Liver (tissue), 8 donors: ENCODE measurements at regions not wholly inside any gene's neighbourhood (a gene's known extent, or its start where the extent isn't known, plus 50 kb on each side); places are given as distances from the start of the nearest gene placed in this dataset.

Experiments used
- DNase-seq: peaks from one replicate; pipeline ENCODE4 v3.0.0-alpha.2; 2017; ENCODE audit warnings: low spot score
- H3K27ac ChIP-seq, 2 donors: one replicate each; pipeline ENCODE4 v1.7.0; 2013; ENCODE audit warnings: inconsistent platforms in 2 of 2, low read length in 2 of 2, control low read depth in 1 of 2, low read depth in 1 of 2, mild to moderate bottlenecking in 1 of 2
- H3K27me3 ChIP-seq, 4 donors: one replicate each; pipeline versions ENCODE4 v1.6.1 to v1.7.0; 2013; ENCODE audit warnings: low read length in 3 of 4, inconsistent platforms in 1 of 4, mild to moderate bottlenecking in 1 of 4, moderate library complexity in 1 of 4; ENCODE audit not compliant: control insufficient read depth in 4 of 4, insufficient read depth in 4 of 4
- H3K36me3 ChIP-seq, 4 donors: one replicate each; pipeline versions ENCODE4 v1.6.1 to v1.7.0; 2013; ENCODE audit warnings: low read length in 3 of 4, mild to moderate bottlenecking in 3 of 4, low read depth in 1 of 4, moderate library complexity in 1 of 4; ENCODE audit not compliant: control insufficient read depth in 4 of 4, insufficient read depth in 3 of 4
- H3K4me1 ChIP-seq, 4 donors: one replicate each; pipeline versions ENCODE4 v1.6.1 to v1.7.0; 2013; ENCODE audit warnings: low read length in 3 of 4, mild to moderate bottlenecking in 3 of 4, moderate library complexity in 1 of 4; ENCODE audit not compliant: control insufficient read depth in 4 of 4, insufficient read depth in 4 of 4
- H3K4me3 ChIP-seq, 3 donors: one replicate each; pipeline versions ENCODE4 v1.6.1 to v1.7.0; 2013; ENCODE audit warnings: low read length in 3 of 3, control low read depth in 1 of 3, low read depth in 1 of 3, mild to moderate bottlenecking in 1 of 3
- H3K9ac ChIP-seq, 2 donors: one replicate each; pipeline ENCODE4 v1.7.0; 2013; ENCODE audit warnings: low read length in 2 of 2, mild to moderate bottlenecking in 2 of 2, moderate library complexity in 2 of 2, control low read depth in 1 of 2, low read depth in 1 of 2
- H3K9me3 ChIP-seq, 4 donors: one replicate each; pipeline versions ENCODE4 v1.6.1 to v1.7.0; 2013; ENCODE audit warnings: low read length in 3 of 4; ENCODE audit not compliant: control insufficient read depth in 4 of 4
- EGR1 ChIP-seq, 2 donors: IDR thresholded peaks; 2 replicates each; pipeline ENCODE4 v1.6.1; 2016 to 2018; ENCODE audit warnings: antibody characterized with exemption in 2 of 2, low read depth in 2 of 2
- FOXA1 ChIP-seq: IDR thresholded peaks from 2 replicates; pipeline ENCODE4 v1.6.1; 2016; ENCODE audit warnings: antibody characterized with exemption
- FOXA2 ChIP-seq: IDR thresholded peaks from 2 replicates; pipeline ENCODE4 v1.6.1; 2016; ENCODE audit warnings: antibody characterized with exemption
- GABPA ChIP-seq, 2 donors: IDR thresholded peaks in 1 of 2; conservative IDR thresholded peaks in 1 of 2; 2 replicates each; pipeline ENCODE4 v1.6.1; 2016; ENCODE audit warnings: antibody characterized with exemption in 2 of 2, mild to moderate bottlenecking in 1 of 2, moderate library complexity in 1 of 2
- HNF4A ChIP-seq, 2 donors: conservative IDR thresholded peaks; 2 replicates each; pipeline ENCODE4 v1.6.1; 2016; ENCODE audit warnings: antibody characterized with exemption in 2 of 2, mild to moderate bottlenecking in 2 of 2
- HNF4G ChIP-seq: IDR thresholded peaks from 2 replicates; pipeline ENCODE4 v1.6.1; 2016; ENCODE audit warnings: antibody characterized with exemption
- JUND ChIP-seq, 2 donors: IDR thresholded peaks; 2 replicates each; pipeline ENCODE4 v1.6.1; 2016; ENCODE audit warnings: antibody characterized with exemption in 2 of 2
- NR2F2 ChIP-seq: IDR thresholded peaks from 2 replicates; pipeline ENCODE4 v1.6.1; 2016; ENCODE audit warnings: antibody characterized with exemption
- RAD21 ChIP-seq, 2 donors: IDR thresholded peaks; 2 replicates each; pipeline ENCODE4 v1.6.1; 2016; ENCODE audit warnings: antibody characterized with exemption in 2 of 2, mild to moderate bottlenecking in 2 of 2
- RXRA ChIP-seq, 2 donors: IDR thresholded peaks; 2 replicates each; pipeline ENCODE4 v1.6.1; 2017 to 2018; ENCODE audit warnings: antibody characterized with exemption in 2 of 2, mild to moderate bottlenecking in 1 of 2
- SP1 ChIP-seq: IDR thresholded peaks from 2 replicates; pipeline ENCODE4 v1.6.1; 2018; ENCODE audit warnings: antibody characterized with exemption, mild to moderate bottlenecking
- TAF1 ChIP-seq: conservative IDR thresholded peaks from 2 replicates; pipeline ENCODE4 v1.6.1; 2016; ENCODE audit warnings: antibody characterized with exemption, mild to moderate bottlenecking
- YY1 ChIP-seq: IDR thresholded peaks from 2 replicates; pipeline ENCODE4 v1.6.1; 2016; ENCODE audit warnings: antibody characterized with exemption, mild to moderate bottlenecking
- WGBS: extraction: QIAGEN DNeasy Blood & Tissue Kit; methylation state at CpG from one replicate; pipeline ENCODE4 v1.1.7; 2013; 5-methylcytosine and 5-hydroxymethylcytosine counted together
- TF ChIP-seq, protein P1 (sequence below): IDR thresholded peaks from 2 replicates; pipeline ENCODE4 v1.6.1; 2016; ENCODE audit warnings: antibody characterized with exemption
- TF ChIP-seq, protein P2 (sequence below): IDR thresholded peaks from 2 replicates; pipeline ENCODE4 v1.6.1; 2016; ENCODE audit warnings: antibody characterized with exemption, mild to moderate bottlenecking
- TF ChIP-seq, protein P3 (sequence below): IDR thresholded peaks from 2 replicates; pipeline ENCODE4 v1.6.1; 2016; ENCODE audit warnings: antibody characterized with exemption
- TF ChIP-seq, protein P4 (sequence below): IDR thresholded peaks from 2 replicates; pipeline ENCODE4 v1.6.1; 2016; ENCODE audit warnings: antibody characterized with exemption
- TF ChIP-seq, protein P5 (sequence below): fragments of 150-350 bp; IDR thresholded peaks from 2 replicates; pipeline ENCODE4 v1.5.1; 2017; ENCODE audit warnings: improper control_type of control experiment, low read depth, low read length; ENCODE audit not compliant: missing input control
- donor health status: healthy.
- donor health status: healthy.
- donor health status: healthy.
- donor health status: healthy.
- donor health status: healthy.

DNA sequence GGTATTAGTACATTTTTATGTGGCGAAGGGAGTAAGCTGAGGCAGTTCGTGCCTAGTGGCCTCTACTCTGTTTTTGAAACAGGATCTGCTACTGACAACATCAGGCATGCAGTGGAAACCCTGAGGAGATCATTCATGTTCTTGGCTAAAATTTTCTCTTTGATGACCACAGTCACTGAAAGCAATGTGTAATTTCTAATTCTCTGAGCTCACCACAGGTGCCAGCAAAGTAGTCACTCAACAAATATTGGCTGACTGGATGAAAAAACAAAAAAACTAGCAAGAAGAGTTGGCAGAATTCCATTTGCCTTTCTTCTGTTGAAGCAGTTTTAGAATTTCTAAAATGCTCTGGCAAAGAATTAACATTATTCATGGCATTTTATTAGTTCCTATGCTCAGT is 176.5 kb upstream of the KCTD7 start:
- no peaks in the 10 kb centered on the region for H3K9me3 ChIP-seq
- 87% methylated on average over 2 of the region's 2 CpGs for WGBS
- TF ChIP-seq HNF4A (conservative IDR thresholded peaks at IDR 0.05) = peak in 1 of 2 donors; percentile 18
- peak in 1 of 2 donors; percentile 22 for TF ChIP-seq RAD21 (IDR thresholded peaks at IDR 0.05)
- TF ChIP-seq, protein P1, sequence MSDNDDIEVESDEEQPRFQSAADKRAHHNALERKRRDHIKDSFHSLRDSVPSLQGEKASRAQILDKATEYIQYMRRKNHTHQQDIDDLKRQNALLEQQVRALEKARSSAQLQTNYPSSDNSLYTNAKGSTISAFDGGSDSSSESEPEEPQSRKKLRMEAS = no peak
- peak in 1 of 2 donors; percentile 7 for TF ChIP-seq RXRA (IDR thresholded peaks at IDR 0.05)
- H3K9ac ChIP-seq = no peak overlapping the region
- H3K4me3 ChIP-seq = no peak overlapping the region
- H3K27ac ChIP-seq = peak overlapping the region; percentile 19 to 50
- peaks cover 0 to 4% (median 1%) of the 10 kb centered on the region in 4 donors for H3K36me3 ChIP-seq
- peaks cover 2 to 21% (median 8%) of the 10 kb centered on the region in 4 donors for H3K4me1 ChIP-seq
- H3K27me3 ChIP-seq = no peaks in the 10 kb centered on the region
- DNase-seq = no peak

DNA sequence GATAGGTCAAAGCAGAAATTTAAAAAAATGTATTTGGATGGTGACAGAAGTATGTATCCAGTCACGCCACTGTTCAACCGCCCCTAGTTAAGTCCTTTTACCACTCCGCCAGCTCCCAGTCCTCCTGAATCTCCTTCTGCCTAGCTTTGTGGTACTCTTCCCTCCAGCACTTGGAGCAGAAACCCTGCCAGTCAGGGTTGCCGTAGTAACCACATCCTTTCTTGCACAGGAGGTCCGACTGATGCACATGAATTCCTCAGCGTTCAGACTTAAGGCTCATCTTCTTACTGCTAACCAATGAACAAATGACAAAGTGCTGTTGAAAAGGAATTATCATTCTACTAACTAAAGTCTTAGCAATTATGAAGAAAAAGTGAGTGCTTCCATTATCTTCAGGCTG is 175.3 kb upstream of the KCTD7 start:
- H3K4me3 ChIP-seq = no peak overlapping the region
- H3K9ac ChIP-seq = no peak overlapping the region
- H3K27me3 ChIP-seq = no peaks in the 10 kb centered on the region
- peaks cover 2 to 21% (median 8%) of the 10 kb centered on the region in 4 donors for H3K4me1 ChIP-seq
- peaks cover 0 to 4% (median 1%) of the 10 kb centered on the region in 4 donors for H3K36me3 ChIP-seq
- TF ChIP-seq JUND (IDR thresholded peaks at IDR 0.05) (no peak), YY1 (no peak), RXRA (IDR thresholded peaks at IDR 0.05) (no peak), HNF4G (no peak), SP1 (no peak), FOXA1 (no peak), EGR1 (IDR thresholded peaks at IDR 0.05; ENCODE audit: low read depth in 2 of 2) (no peak), NR2F2 (no peak), GABPA (IDR thresholded peaks at IDR 0.05 in 1 of 2, conservative IDR thresholded peaks at IDR 0.05 in 1 of 2) (no peak), RAD21 (IDR thresholded peaks at IDR 0.05) (no peak), FOXA2 (no peak), TAF1 (no peak), HNF4A (conservative IDR thresholded peaks at IDR 0.05) (no peak)
- TF ChIP-seq, protein P2, sequence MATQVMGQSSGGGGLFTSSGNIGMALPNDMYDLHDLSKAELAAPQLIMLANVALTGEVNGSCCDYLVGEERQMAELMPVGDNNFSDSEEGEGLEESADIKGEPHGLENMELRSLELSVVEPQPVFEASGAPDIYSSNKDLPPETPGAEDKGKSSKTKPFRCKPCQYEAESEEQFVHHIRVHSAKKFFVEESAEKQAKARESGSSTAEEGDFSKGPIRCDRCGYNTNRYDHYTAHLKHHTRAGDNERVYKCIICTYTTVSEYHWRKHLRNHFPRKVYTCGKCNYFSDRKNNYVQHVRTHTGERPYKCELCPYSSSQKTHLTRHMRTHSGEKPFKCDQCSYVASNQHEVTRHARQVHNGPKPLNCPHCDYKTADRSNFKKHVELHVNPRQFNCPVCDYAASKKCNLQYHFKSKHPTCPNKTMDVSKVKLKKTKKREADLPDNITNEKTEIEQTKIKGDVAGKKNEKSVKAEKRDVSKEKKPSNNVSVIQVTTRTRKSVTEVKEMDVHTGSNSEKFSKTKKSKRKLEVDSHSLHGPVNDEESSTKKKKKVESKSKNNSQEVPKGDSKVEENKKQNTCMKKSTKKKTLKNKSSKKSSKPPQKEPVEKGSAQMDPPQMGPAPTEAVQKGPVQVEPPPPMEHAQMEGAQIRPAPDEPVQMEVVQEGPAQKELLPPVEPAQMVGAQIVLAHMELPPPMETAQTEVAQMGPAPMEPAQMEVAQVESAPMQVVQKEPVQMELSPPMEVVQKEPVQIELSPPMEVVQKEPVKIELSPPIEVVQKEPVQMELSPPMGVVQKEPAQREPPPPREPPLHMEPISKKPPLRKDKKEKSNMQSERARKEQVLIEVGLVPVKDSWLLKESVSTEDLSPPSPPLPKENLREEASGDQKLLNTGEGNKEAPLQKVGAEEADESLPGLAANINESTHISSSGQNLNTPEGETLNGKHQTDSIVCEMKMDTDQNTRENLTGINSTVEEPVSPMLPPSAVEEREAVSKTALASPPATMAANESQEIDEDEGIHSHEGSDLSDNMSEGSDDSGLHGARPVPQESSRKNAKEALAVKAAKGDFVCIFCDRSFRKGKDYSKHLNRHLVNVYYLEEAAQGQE = no peak
- TF ChIP-seq, protein P3, sequence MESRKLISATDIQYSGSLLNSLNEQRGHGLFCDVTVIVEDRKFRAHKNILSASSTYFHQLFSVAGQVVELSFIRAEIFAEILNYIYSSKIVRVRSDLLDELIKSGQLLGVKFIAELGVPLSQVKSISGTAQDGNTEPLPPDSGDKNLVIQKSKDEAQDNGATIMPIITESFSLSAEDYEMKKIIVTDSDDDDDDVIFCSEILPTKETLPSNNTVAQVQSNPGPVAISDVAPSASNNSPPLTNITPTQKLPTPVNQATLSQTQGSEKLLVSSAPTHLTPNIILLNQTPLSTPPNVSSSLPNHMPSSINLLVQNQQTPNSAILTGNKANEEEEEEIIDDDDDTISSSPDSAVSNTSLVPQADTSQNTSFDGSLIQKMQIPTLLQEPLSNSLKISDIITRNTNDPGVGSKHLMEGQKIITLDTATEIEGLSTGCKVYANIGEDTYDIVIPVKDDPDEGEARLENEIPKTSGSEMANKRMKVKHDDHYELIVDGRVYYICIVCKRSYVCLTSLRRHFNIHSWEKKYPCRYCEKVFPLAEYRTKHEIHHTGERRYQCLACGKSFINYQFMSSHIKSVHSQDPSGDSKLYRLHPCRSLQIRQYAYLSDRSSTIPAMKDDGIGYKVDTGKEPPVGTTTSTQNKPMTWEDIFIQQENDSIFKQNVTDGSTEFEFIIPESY = no peak
- TF ChIP-seq, protein P1 = no peak
- TF ChIP-seq, protein P4, sequence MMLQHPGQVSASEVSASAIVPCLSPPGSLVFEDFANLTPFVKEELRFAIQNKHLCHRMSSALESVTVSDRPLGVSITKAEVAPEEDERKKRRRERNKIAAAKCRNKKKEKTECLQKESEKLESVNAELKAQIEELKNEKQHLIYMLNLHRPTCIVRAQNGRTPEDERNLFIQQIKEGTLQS = no peak
- TF ChIP-seq, protein P5, sequence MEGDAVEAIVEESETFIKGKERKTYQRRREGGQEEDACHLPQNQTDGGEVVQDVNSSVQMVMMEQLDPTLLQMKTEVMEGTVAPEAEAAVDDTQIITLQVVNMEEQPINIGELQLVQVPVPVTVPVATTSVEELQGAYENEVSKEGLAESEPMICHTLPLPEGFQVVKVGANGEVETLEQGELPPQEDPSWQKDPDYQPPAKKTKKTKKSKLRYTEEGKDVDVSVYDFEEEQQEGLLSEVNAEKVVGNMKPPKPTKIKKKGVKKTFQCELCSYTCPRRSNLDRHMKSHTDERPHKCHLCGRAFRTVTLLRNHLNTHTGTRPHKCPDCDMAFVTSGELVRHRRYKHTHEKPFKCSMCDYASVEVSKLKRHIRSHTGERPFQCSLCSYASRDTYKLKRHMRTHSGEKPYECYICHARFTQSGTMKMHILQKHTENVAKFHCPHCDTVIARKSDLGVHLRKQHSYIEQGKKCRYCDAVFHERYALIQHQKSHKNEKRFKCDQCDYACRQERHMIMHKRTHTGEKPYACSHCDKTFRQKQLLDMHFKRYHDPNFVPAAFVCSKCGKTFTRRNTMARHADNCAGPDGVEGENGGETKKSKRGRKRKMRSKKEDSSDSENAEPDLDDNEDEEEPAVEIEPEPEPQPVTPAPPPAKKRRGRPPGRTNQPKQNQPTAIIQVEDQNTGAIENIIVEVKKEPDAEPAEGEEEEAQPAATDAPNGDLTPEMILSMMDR = no peak
- no peaks in the 10 kb centered on the region for H3K9me3 ChIP-seq
- no peak overlapping the region for H3K27ac ChIP-seq
- no peak for DNase-seq
- WGBS = 97% methylated on average over 6 of the region's 6 CpGs
